Neuronal stem cell (in vitro differentiated cells): ENCODE measurements at regions not wholly inside any gene's neighbourhood (a gene's known extent, or its start where the extent isn't known, plus 50 kb on each side); places are given as distances from the start of the nearest gene placed in this dataset.

Source experiments
- DNase-seq: peaks from one replicate; pipeline ENCODE4 v3.0.0-alpha.2; 2013; ENCODE audit warnings: low spot score
- H2AFZ ChIP-seq: one replicate; pipeline ENCODE4 v1.6.1; 2013; ENCODE audit warnings: mild to moderate bottlenecking, low read length, inconsistent platforms
- H2AK5ac ChIP-seq: 2 replicates; pipeline ENCODE4 v1.6.1; 2013; ENCODE audit warnings: low read depth, mild to moderate bottlenecking, inconsistent platforms, low read length, moderate library complexity, mixed read lengths
- H2BK120ac ChIP-seq: 2 replicates; pipeline ENCODE4 v1.6.1; 2013; ENCODE audit warnings: low read depth, mild to moderate bottlenecking, inconsistent platforms, low read length, moderate library complexity, mixed read lengths
- H2BK12ac ChIP-seq: one replicate; pipeline ENCODE4 v1.6.1; 2013; ENCODE audit warnings: low read length, inconsistent platforms
- H2BK15ac ChIP-seq: 2 replicates; pipeline ENCODE4 v1.6.1; 2013; ENCODE audit warnings: mild to moderate bottlenecking, low read length, inconsistent platforms, mixed read lengths
- H2BK5ac ChIP-seq: one replicate; pipeline ENCODE4 v1.6.1; 2013; ENCODE audit warnings: inconsistent platforms, mild to moderate bottlenecking, low read length, moderate library complexity
- H3K14ac ChIP-seq: one replicate; pipeline ENCODE4 v1.6.1; 2013; ENCODE audit warnings: low read length, inconsistent platforms
- H3K18ac ChIP-seq: 2 replicates; pipeline ENCODE4 v1.6.1; 2013; ENCODE audit warnings: low read length, inconsistent platforms
- H3K23ac ChIP-seq: 2 replicates; pipeline ENCODE4 v1.6.1; 2013; ENCODE audit warnings: low read depth, mild to moderate bottlenecking, mixed read lengths, low read length, inconsistent platforms; ENCODE audit not compliant: poor library complexity
- H3K27ac ChIP-seq: replicated peaks from 3 replicates; pipeline ENCODE4 v1.5.1; 2013; ENCODE audit warnings: low read length, inconsistent platforms
- H3K27me3 ChIP-seq, 3 experiments: 2 replicates each; pipeline ENCODE4 v1.6.1; 2013; ENCODE audit warnings: low read length in 3 of 3, mild to moderate bottlenecking in 2 of 3, inconsistent platforms in 1 of 3, low read depth in 1 of 3, mixed read lengths in 1 of 3, moderate library complexity in 1 of 3; ENCODE audit not compliant: control insufficient read depth in 3 of 3, insufficient read depth in 3 of 3
- H3K36me3 ChIP-seq, 2 donors: replicated peaks in 1 of 2; 2 replicates each; pipeline ENCODE4 v1.6.1; 2013; ENCODE audit warnings: low read length in 2 of 2; ENCODE audit not compliant: control insufficient read depth in 2 of 2, insufficient read depth in 2 of 2
- H3K4ac ChIP-seq: 2 replicates; pipeline ENCODE4 v1.6.1; 2013; ENCODE audit warnings: inconsistent platforms, mild to moderate bottlenecking, low read length, moderate library complexity
- H3K4me1 ChIP-seq, 2 donors: 1 replicate in 1 of 2; 2 replicates in 1 of 2; pipeline ENCODE4 v1.6.1; 2013; ENCODE audit warnings: low read length in 2 of 2, low read depth in 1 of 2; ENCODE audit not compliant: control insufficient read depth in 2 of 2, insufficient read depth in 1 of 2
- H3K4me2 ChIP-seq: one replicate; pipeline ENCODE4 v1.6.1; 2013; ENCODE audit warnings: mild to moderate bottlenecking, low read length, inconsistent platforms; ENCODE audit not compliant: insufficient read depth, poor library complexity, severe bottlenecking
- H3K4me3 ChIP-seq, 2 donors: 2 replicates each; pipeline ENCODE4 v1.5.1; 2013; ENCODE audit warnings: low read length in 2 of 2, mild to moderate bottlenecking in 2 of 2, inconsistent platforms in 1 of 2, moderate library complexity in 1 of 2
- H3K79me1 ChIP-seq: one replicate; pipeline ENCODE4 v1.6.1; 2013; ENCODE audit warnings: low read depth, mild to moderate bottlenecking, inconsistent platforms, low read length, moderate library complexity
- H3K9ac ChIP-seq: one replicate; pipeline ENCODE4 v1.6.1; 2013; ENCODE audit warnings: mild to moderate bottlenecking, low read depth, low read length, inconsistent platforms; ENCODE audit not compliant: poor library complexity
- H3K9me3 ChIP-seq, 2 donors: replicated peaks in 1 of 2; 2 replicates each; pipeline versions ENCODE3 to v1.6.1; 2013; ENCODE audit warnings: low read length in 2 of 2, mild to moderate bottlenecking in 2 of 2, inconsistent platforms in 1 of 2, low read depth in 1 of 2, mixed read lengths in 1 of 2, moderate library complexity in 1 of 2; ENCODE audit not compliant: control insufficient read depth in 2 of 2, insufficient read depth in 1 of 2
- H4K8ac ChIP-seq: one replicate; pipeline ENCODE4 v1.6.1; 2013; ENCODE audit warnings: low read depth, mild to moderate bottlenecking, inconsistent platforms, low read length, moderate library complexity
- H4K91ac ChIP-seq: one replicate; pipeline ENCODE4 v1.6.1; 2013; ENCODE audit warnings: low read length, low read depth, mild to moderate bottlenecking, inconsistent platforms; ENCODE audit not compliant: poor library complexity
- WGBS, 2 donors: extraction: QIAGEN DNeasy Blood & Tissue Kit; methylation state at CpG; one replicate each; pipeline ENCODE4 v1.1.7; 2013; ENCODE audit warnings: missing lambda C conversion rate in 2 of 2, mixed read lengths in 1 of 2; ENCODE audit not compliant: insufficient read length in 2 of 2, insufficient replicate concordance in 1 of 2; ENCODE audit errors: extremely low coverage in 2 of 2; 5-methylcytosine and 5-hydroxymethylcytosine counted together

GRCh38 chr10:121064491-121064890 is 213.3 kb downstream of the WDR11 start:
- no peak overlapping the region for H3K27ac ChIP-seq
- H3K18ac ChIP-seq: no peak overlapping the region
- H3K36me3 ChIP-seq: no peaks in the 10 kb centered on the region
- H3K4me3 ChIP-seq: no peak overlapping the region
- H2BK5ac ChIP-seq: no peak overlapping the region
- no peaks in the 10 kb centered on the region for H3K4me1 ChIP-seq
- no peak overlapping the region for H3K14ac ChIP-seq
- H2AFZ ChIP-seq: no peak overlapping the region
- H2AK5ac ChIP-seq: no peak overlapping the region
- no peak overlapping the region for H2BK120ac ChIP-seq
- H2BK12ac ChIP-seq: no peak overlapping the region
- H3K4ac ChIP-seq: no peak overlapping the region
- H3K9me3 ChIP-seq: no peaks in the 10 kb centered on the region
- H3K23ac ChIP-seq: no peak overlapping the region
- H2BK15ac ChIP-seq: no peak overlapping the region
- no peak overlapping the region for H4K8ac ChIP-seq
- no peaks in the 10 kb centered on the region for H3K79me1 ChIP-seq
- no peak overlapping the region for H4K91ac ChIP-seq
- no peak for DNase-seq
- no peaks in the 10 kb centered on the region for H3K27me3 ChIP-seq
- no peak overlapping the region for H3K9ac ChIP-seq
- H3K4me2 ChIP-seq: no peak overlapping the region

DNA sequence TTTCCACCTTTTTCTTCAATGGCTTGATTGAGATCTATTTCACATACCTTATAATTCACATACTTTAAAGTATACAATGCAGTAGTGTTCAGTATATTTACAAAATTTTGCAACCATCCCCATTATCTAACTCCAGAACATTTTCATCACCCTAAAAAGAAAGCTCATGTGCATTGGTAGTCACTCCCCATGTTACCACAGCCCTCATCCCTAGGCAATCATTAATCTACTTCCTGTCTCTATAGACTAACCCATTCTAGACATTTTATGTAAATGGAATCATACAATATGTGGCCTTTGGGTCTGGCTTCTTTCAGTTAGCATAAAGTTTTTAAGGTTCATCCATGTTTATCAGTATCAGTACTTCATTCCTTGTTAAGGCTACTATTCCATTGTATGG is 214.2 kb downstream of the WDR11 start:
- H3K4me2 ChIP-seq: no peak overlapping the region
- H2BK120ac ChIP-seq: no peak overlapping the region
- no peak overlapping the region for H3K4me3 ChIP-seq
- H3K9ac ChIP-seq: no peak overlapping the region
- no peaks in the 10 kb centered on the region for H3K79me1 ChIP-seq
- no peak overlapping the region for H3K27ac ChIP-seq
- H3K23ac ChIP-seq: no peak overlapping the region
- no peaks in the 10 kb centered on the region for H3K9me3 ChIP-seq
- H3K18ac ChIP-seq: no peak overlapping the region
- H3K27me3 ChIP-seq: no peaks in the 10 kb centered on the region
- H3K4ac ChIP-seq: no peak overlapping the region
- no peak overlapping the region for H2BK15ac ChIP-seq
- H4K8ac ChIP-seq: no peak overlapping the region
- H3K14ac ChIP-seq: no peak overlapping the region
- DNase-seq: no peak
- H2AK5ac ChIP-seq: no peak overlapping the region
- H2BK12ac ChIP-seq: no peak overlapping the region
- H2AFZ ChIP-seq: no peak overlapping the region
- no peak overlapping the region for H4K91ac ChIP-seq
- no peaks in the 10 kb centered on the region for H3K4me1 ChIP-seq
- no peak overlapping the region for H2BK5ac ChIP-seq
- H3K36me3 ChIP-seq: no peaks in the 10 kb centered on the region

DNA sequence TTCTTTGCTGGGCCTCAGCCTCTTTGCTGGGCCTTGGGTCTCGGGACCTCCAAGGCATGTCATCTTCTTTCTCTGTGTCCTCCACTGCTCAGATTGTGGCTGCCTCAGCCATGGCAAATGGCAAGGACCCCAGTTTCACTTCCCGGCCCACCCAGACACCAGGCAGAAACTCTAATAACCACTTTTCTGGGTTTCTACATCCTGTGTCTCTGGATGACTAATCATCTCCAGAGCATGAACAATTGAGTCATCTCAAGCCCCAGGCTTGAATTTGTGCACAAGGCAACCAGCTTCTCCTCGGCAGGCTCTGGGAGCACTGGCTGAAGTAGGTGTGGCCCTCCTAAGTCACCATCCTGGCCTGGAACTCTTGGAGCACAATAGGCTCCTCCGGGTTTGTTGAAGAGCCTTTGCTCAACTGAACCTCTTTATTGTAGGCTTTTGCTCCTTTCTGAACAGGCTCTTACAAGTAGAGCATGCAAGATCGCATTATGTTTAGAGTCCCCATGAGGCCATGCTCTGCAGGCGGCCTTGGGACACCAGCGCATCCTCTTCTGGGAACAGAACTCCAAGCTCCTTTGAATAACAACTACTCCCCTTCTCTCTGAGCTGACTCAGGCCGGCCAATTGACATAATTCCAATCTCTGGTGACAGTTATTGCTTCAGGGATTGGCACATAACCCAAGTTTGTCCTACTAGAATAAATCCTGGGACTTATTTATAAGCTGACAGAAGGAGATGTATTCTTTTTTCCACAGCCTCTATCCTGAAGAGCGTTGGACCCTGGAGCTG is 218.1 kb downstream of the WDR11 start:
- H3K9ac ChIP-seq: no peak overlapping the region
- H2BK5ac ChIP-seq: no peak overlapping the region
- no peak overlapping the region for H3K4me3 ChIP-seq
- no peak overlapping the region for H2AK5ac ChIP-seq
- H3K36me3 ChIP-seq: no peaks in the 10 kb centered on the region
- H3K9me3 ChIP-seq: no peaks in the 10 kb centered on the region
- no peak overlapping the region for H3K14ac ChIP-seq
- H3K27me3 ChIP-seq: no peaks in the 10 kb centered on the region
- WGBS, 2 donors: no CpG with 5 or more reads among the region's 9 CpGs
- no peaks in the 10 kb centered on the region for H3K79me1 ChIP-seq
- no peak overlapping the region for H3K4me2 ChIP-seq
- DNase-seq: no peak
- H4K8ac ChIP-seq: no peak overlapping the region
- H2BK12ac ChIP-seq: no peak overlapping the region
- no peak overlapping the region for H4K91ac ChIP-seq
- H3K4me1 ChIP-seq: peaks cover 0 to 2% of the 10 kb centered on the region in 2 donors
- H3K18ac ChIP-seq: no peak overlapping the region
- H2BK120ac ChIP-seq: no peak overlapping the region
- no peak overlapping the region for H3K27ac ChIP-seq
- no peak overlapping the region for H3K4ac ChIP-seq
- H2BK15ac ChIP-seq: no peak overlapping the region
- no peak overlapping the region for H3K23ac ChIP-seq
- no peak overlapping the region for H2AFZ ChIP-seq

- no peak overlapping the region for H2AFZ ChIP-seq
- no peak overlapping the region for H2BK5ac ChIP-seq
- no peaks in the 10 kb centered on the region for H3K79me1 ChIP-seq
- H2BK120ac ChIP-seq: no peak overlapping the region
- no peak overlapping the region for H3K4me2 ChIP-seq
- H3K4me1 ChIP-seq: peaks cover 0 to 2% of the 10 kb centered on the region in 2 donors
- no peaks in the 10 kb centered on the region for H3K27me3 ChIP-seq
- H2BK15ac ChIP-seq: no peak overlapping the region
- no peak overlapping the region for H3K18ac ChIP-seq
- no peak overlapping the region for H2BK12ac ChIP-seq
- no peak overlapping the region for H3K9ac ChIP-seq
- no CpG with 5 or more reads among the region's 6 CpGs for WGBS, 2 donors
- no peaks in the 10 kb centered on the region for H3K9me3 ChIP-seq
- H4K8ac ChIP-seq: no peak overlapping the region
- no peak overlapping the region for H2AK5ac ChIP-seq
- no peak overlapping the region for H3K14ac ChIP-seq
- H3K4ac ChIP-seq: no peak overlapping the region
- DNase-seq: no peak
- H3K4me3 ChIP-seq: no peak overlapping the region
- H4K91ac ChIP-seq: no peak overlapping the region
- no peak overlapping the region for H3K27ac ChIP-seq
- no peak overlapping the region for H3K23ac ChIP-seq
- H3K36me3 ChIP-seq: no peaks in the 10 kb centered on the region
Observed at GRCh38 chr10:121070275-121071070, 219.3 kb downstream of the WDR11 start.
